C4-2B (cell line): ENCODE measurements at regions not wholly inside any gene's neighbourhood (a gene's known extent, or its start where the extent isn't known, plus 50 kb on each side); places are given as distances from the start of the nearest gene placed in this dataset.
"Not testable (repeated sequence)": the region's sequence is repeated elsewhere in the genome, so short reads cannot be mapped to it uniquely, and the experiment has no call there.

Experiments used
- H3K27ac ChIP-seq: fragments of 450-650 bp; 2 replicates; pipeline ENCODE4 v1.5.1; 2017
- ZFX ChIP-seq: fragments of 450-650 bp; IDR thresholded peaks from 2 replicates; pipeline ENCODE4 v1.6.1; 2017
- TF ChIP-seq, protein P1 (sequence below): fragments of 450-650 bp; conservative IDR thresholded peaks from 2 replicates; pipeline ENCODE4 v1.5.1; 2017; ENCODE audit warnings: mild to moderate bottlenecking

DNA sequence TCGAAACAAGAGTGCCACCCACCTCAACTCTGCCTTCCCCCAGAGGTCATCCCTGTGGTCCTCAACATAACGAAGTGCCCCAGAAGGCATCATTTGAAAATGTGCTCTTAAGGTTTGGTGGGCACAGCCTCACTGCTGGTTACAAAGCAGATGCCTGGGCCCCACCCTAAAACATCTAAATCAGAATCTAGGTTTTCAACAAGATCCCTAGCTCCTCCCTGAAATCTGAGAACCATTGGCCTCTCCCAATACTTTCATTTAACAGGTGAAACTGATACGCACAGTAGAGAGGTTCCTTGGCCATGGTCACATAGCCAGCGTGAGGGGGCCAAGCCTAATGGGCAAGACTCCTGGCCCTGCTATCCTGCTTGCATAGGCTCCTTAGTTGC is 376.2 kb upstream of the CLINT1 start:
- H3K27ac ChIP-seq: no peak overlapping the region
- TF ChIP-seq, protein P1, sequence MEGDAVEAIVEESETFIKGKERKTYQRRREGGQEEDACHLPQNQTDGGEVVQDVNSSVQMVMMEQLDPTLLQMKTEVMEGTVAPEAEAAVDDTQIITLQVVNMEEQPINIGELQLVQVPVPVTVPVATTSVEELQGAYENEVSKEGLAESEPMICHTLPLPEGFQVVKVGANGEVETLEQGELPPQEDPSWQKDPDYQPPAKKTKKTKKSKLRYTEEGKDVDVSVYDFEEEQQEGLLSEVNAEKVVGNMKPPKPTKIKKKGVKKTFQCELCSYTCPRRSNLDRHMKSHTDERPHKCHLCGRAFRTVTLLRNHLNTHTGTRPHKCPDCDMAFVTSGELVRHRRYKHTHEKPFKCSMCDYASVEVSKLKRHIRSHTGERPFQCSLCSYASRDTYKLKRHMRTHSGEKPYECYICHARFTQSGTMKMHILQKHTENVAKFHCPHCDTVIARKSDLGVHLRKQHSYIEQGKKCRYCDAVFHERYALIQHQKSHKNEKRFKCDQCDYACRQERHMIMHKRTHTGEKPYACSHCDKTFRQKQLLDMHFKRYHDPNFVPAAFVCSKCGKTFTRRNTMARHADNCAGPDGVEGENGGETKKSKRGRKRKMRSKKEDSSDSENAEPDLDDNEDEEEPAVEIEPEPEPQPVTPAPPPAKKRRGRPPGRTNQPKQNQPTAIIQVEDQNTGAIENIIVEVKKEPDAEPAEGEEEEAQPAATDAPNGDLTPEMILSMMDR: no peak
- no peak for TF ChIP-seq ZFX

DNA sequence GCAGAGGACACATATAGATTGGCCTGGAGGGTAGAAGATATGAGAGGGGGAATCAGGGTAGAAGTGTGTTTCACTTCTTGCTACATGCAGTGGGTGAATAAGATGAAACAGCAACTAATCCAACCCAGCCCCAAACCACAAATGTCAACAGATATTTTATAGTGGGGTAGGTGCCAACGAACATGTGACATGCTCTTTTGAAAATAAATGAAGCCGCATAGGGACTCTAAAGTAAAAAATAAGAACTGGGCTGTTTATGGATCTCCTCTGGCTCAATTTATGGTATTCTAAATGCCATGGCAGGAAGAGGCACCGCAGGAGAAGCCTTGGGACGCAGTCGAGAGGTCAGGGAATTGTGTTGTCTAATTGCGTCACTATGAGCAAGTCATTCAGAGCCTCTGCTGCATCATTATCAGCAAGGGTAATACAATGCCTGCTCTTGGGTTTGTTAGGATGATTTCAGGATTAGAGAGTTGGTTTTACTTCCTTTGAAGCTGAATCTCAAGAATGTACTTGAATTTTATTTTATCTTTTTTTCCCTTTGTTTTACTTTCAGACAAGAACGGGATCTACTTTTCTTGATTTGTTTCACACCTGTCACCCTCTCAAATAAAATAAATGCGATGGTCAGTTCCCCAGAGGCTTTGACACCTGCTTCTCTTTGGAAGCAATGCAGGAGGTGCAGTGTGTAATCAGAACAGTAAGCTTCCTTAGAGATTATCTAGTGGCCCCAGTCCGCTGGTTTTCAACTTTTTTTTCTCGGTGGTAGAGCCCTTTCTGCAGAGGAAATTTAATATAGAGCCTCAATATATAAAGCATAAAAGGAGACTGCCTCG is 375.6 kb upstream of the CLINT1 start:
- no peak for TF ChIP-seq ZFX
- TF ChIP-seq, protein P1: no peak
- H3K27ac ChIP-seq: no peak overlapping the region

DNA sequence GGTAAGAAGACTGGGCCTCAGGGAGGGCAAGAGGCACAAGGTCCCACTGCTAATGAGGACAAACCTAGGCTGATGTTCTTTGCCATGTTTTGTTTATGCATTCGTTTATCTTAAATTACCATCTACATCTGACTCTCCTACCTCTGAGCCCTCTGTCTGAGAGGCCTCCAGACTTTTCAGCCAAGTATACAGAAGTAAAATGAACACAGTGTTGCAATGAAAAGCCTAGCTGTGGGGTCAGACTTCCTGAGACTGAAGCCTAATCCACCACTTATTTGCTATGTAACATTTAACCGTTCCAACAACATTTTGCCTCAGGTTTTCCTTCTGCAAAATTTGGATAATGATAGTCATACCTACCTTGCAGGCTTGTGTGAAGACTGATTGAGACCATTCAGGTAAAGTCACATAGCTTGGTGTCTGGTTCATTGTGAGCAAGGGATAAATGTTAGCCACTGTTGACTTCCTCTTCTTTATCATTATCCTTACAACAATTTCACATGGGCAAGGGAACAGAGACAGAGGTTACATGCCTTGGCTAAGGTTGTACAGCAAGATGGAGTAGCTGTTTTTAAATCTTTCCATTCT is 374.9 kb upstream of the CLINT1 start:
- TF ChIP-seq, protein P1: no peak
- TF ChIP-seq ZFX: no peak
- no peak overlapping the region for H3K27ac ChIP-seq

DNA sequence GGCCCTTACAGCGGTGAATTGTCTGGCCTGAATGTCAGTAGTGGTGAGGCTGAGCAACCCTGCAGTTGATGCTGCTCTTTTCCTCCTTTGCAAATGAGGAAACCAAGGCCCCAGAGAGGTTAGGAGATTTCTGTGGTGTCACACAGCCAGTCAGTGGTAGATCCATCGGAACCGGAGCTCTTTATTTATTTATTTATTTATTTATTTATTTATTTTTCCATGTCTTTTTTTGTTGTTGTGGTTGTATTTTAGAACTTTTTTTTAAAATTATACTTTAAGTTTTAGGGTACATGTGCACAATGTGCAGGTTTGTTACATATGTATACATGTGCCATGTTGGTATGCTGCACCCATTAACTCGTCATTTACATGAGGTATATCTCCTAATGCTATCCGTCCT is 368.4 kb upstream of the CLINT1 start:
- H3K27ac ChIP-seq: not testable (repeated sequence)

DNA sequence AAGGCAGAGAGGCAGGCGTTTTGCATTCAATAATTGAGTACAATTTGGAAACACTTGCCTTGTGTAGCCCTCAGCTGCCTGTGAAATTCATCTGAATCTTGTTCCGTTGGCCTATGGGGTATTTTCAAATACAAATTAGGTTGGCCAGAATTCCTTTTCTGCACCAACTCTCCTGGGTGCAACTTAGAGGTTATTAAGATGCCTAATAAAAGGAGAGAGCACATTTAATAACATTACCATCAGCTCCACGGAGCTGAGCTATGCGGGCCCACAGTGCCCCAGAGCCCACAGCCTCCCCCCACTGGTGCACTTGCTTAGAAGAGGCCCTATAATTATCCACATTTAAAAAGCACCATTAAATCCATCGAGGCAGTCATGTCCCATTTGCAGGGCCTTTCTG is 367.6 kb upstream of the CLINT1 start:
- no peak for TF ChIP-seq ZFX
- TF ChIP-seq, protein P1: no peak
- H3K27ac ChIP-seq: no peak overlapping the region

DNA sequence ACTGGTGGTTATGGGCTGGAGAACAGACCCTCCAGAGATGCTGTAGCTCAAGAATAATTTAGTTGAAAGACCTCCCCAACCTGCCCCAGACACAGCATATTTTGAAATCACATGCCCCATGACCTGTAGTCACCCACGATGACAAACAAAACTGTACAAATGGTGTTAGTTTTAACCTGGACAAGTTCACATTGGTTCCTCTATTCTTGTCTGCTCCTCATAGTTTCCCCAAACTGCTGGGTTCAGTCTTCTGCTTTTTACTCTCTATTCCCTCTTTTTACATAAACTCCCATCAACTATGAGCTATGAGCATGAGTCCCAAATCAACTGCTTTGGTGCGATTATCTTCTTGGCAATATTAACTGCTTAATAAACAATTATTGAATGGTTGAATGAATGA is 365.3 kb upstream of the CLINT1 start:
- H3K27ac ChIP-seq: no peak overlapping the region
- TF ChIP-seq ZFX: no peak
- TF ChIP-seq, protein P1: no peak

DNA sequence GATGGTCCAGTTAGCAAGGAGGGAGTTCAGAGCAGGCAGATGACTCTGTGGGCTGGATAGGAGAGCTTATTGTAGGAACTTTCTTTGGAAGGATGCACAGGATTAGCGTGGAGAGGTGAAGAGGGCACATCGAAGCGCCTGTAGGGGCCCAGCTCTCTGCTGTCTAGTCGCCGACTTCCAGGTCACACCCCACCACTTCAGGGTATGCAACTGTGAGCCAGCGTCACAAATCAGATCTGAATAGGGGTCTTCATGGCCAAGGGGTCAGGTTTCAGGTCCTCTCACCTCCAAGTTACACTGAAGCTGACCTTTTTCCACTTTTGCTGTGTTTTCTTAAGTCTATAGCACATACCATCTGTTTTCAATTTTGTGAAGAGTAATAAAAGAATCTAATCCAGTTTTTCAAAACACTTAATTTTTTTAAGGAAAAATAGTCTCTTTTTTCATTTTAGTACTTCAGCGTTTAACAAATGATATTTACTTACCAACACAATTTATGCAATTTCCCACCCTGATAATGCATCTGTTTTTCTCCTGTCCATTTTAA is 364.2 kb upstream of the CLINT1 start:
- TF ChIP-seq, protein P1: no peak
- no peak for TF ChIP-seq ZFX

More for the DNA sequence above, 364.2 kb upstream of the CLINT1 start:
- H3K27ac ChIP-seq: no peak overlapping the region
